ENCODE measurements at regions not wholly inside any gene's neighbourhood (a gene's known extent, or its start where the extent isn't known, plus 50 kb on each side); places are given as distances from the start of the nearest gene placed in this dataset.

DNA sequence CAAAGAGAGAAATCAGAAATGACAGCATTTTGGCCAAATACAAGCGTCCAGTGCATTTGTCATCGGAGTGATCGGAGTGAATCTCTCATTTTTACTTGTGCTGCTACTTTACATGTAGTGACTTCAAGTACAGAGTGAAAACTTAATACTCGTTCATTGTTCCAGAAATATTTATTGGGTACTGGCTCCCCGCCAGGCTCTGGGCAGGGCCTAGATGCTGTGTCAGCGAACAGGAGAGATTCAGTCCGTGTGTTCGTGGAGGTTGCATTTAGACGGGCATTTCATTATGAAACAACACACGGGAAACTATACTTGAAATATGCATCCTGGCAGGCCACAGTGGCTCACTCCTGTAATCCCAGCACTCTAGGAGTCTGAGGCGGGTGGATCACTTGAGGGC, 727.2 kb upstream of the RBFOX1 start:
- DNase-seq (ENCODE audit: low read depth in 1 of 2, low spot score in 1 of 2) = no peak

DNA sequence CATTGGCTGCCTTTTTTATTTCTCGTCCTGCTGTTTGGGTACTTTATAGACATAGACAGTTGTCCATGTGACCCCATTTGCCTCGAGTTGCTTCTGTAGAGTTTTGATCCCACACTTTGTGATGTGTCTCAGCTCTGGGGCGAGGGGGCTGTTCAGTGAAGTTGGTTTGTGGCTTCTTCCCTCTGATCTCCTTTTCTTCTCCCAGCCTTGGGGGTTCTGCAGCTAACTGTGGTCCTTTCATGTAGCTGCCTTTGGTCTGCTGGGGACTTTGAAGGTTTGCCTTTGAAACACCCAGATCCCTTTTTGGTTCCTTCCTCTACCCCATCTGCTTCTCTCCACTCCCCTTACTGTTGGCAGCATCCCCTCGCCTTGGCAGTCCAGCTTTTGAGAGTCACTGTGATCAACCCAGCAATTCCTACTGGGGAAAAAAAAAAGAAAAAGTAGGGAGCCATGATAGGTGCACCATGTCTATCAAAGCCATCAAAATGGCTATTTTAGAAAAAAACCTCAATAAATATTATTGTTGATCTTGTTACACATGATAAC, 728.8 kb upstream of the RBFOX1 start:
- DNase-seq (ENCODE audit: low read depth in 1 of 2, low spot score in 1 of 2) = no peak

DNA sequence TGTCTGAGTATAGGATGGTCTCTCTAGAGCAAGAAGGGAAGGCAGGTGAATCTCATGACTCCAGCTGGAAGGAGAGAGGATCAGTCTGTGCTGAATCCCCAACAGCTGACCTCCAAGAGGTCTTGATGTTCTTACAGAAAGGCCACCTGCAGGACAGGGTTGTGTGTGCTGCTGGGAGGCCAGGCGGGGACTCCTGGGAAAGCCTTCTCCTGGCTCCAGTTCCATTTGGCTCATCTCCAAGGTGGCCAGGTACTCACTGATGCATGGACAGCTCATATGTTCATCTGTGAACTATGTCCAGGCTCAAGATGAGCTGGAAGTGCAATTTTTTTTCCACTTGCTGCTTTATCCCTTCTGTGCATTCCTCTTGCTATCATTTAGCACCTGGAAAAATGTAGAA, 730.2 kb upstream of the RBFOX1 start:
- no peak for DNase-seq (ENCODE audit: low read depth in 1 of 2, low spot score in 1 of 2)

DNA sequence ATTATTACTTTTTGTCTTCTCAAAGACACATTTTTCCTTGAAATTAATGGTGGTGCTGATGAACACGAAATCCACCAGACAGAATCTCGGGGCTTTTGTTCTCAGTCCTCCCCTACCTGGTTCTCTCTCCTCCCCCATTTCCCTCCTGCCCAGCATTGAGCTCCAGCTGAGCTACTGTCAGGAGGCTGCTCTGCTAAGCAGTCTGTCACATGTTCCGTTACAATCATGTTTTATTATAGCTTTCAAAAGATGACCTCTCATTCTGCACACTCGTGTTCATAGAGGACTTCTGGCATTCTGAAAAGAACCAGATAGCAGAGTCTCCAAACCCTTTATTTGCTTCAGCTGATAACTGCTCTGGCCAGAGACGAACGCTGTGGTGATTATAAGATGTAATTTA, 732.5 kb upstream of the RBFOX1 start:
- no peak for DNase-seq (ENCODE audit: low read depth in 1 of 2, low spot score in 1 of 2)

DNA sequence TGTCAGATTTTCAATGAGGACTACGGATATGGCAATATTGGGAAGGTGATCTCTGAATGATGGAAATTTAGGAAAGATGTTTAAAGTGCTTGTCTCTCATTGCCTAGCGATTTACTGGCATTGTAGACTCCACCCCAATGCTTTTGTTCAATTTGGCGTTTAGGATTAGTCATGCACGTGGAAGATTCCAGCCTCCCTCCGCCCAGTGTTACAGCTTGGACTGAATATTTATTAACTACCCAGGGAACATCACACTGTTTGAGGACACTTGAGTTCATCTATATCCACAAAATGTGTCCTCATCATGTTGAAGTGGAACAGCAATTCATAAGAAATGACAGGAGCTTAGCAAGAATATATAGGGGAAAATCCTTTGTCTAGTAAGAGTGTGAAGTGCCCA, 738.8 kb upstream of the RBFOX1 start:
- DNase-seq (ENCODE audit: low read depth in 1 of 2, low spot score in 1 of 2) = no peak

DNA sequence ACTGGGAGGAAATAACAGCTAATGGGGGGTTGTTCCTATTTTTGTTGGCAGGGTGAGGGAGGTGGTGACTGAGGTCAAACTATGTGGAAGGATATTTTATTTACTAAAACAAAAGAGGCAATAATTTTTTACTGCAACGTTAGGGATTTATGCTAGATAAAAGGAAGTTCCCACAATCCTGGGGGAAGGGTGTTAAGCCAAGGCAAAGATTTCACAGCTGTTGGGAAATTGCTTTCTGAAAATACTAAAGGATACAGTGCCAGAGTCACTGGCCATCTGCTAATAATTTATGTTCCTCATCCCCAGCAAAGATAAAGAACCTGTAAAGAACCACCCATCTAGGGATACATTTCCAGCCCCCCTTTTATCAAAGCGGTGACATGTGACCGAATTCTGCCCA, 756.0 kb upstream of the RBFOX1 start:
- DNase-seq (ENCODE audit: low read depth in 1 of 2, low spot score in 1 of 2) = no peak

DNA sequence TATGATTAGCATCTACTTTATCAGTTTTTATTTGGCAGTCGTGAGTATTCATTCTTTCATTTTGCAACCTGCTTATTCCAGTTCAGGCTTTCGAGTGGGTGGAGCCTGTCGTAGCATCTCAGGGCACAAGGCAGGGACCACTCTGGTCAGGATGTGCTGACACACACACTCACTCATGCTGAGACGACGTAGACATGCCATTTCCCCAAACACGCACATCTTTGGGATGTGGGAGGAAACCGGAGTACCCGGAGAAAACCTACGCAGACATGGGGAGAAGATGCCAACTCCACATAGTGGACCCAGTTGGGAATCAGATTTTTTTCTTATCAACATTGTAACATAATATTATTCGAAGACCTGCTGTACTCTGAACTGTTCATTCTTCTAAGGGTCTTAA, 756.5 kb upstream of the RBFOX1 start:
- DNase-seq (ENCODE audit: low read depth in 1 of 2, low spot score in 1 of 2) = no peak

DNA sequence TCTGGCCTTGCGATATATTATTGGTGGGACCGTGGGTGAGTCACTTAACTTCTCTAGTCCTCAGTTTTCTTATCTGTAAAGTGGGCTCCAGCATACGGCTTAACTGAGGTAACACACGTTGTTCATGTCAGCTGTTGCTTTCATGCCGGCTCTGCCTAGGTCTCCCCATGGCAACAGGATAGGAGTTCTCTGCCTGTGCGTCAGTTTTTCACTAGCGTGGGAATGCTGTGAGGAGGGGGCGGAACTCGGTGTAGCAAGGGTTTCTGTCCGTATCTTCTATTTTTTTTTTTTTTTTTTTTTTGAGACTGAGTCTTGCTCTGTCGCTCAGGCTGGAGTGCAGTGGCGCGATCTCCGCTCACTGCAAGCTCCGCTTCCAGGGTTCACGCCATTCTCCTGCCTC, 758.5 kb upstream of the RBFOX1 start:
- no peak for DNase-seq (ENCODE audit: low read depth in 1 of 2, low spot score in 1 of 2)

DNA sequence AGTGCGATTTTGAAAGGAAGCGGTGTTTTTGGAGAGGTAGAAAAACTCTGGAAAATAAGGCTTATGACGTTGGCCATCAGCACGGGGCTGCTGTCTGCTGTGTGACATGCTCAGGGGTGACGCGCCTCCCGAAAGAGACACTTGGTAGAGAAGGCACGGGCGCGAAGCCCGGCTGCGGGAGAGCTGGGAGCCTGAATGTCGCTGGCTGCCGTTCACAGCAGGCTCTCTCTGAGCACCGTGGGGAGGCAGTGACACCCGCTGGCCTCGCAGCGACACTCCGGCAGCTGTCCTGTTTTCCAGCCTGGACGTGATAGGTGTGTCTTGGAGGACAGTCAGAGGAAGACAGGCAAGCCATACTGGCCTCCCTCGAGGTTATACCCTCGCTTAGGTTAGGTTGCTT, 759.1 kb upstream of the RBFOX1 start:
- no peak for DNase-seq (ENCODE audit: low read depth in 1 of 2, low spot score in 1 of 2)

DNA sequence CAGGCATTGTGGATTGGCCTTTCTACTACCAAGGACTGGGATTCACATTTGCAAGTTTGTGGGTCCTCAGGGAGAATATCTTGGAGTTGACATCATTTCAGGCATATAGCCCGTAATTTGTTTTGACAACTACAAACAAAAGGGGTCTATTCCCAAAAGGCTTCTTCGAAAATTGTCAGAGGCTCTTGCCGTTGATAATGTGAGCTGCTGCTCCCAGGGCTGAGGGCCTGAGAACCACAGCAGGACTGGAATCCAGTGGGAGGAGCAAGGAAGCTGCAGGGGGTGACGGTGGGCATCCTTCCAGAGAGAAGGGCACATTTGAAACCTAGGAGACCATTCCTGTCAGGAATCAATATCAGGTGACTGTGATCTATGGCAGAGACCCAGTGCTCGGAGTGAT, 761.6 kb upstream of the RBFOX1 start:
- no peak for DNase-seq (ENCODE audit: low read depth in 1 of 2, low spot score in 1 of 2)

DNA sequence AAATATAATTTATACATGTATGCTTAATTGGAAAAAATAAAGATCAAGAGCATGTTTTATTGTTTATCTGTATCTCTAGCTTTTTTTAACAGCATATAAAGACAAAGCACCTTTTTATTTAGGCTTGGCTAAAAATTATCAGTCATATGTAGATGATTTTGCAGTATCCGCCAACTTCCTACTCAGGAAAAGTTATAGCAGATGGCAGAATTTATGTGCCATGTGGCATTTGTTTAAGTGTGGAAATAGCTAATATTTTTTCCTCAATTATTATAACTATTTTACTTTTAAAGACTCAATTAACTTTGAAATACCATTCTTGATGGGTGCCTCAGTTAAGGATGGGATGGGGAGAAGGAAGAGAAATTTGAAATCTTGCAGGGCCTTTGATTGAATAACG, 762.1 kb upstream of the RBFOX1 start:
- DNase-seq (ENCODE audit: low read depth in 1 of 2, low spot score in 1 of 2) = no peak

DNA sequence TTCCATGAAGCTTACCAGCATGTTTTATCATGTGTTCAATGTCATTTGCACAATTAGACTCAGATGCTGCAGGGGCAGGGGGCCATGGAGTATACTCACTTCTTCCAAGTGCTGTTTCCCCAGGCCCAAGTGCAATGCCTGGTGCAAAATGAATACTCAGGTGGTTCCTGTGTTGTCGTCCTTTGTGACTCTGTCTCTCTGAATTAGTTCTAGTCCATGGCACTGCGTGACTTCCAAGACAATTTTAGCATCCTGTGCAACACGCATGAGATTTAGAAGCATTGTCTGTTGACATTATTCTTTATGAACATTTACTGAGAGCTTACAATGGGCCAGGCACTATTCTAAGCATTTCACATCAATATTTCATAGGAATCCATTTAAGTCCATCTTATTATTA, 769.7 kb upstream of the RBFOX1 start:
- DNase-seq (ENCODE audit: low read depth in 1 of 2, low spot score in 1 of 2) = no peak

DNA sequence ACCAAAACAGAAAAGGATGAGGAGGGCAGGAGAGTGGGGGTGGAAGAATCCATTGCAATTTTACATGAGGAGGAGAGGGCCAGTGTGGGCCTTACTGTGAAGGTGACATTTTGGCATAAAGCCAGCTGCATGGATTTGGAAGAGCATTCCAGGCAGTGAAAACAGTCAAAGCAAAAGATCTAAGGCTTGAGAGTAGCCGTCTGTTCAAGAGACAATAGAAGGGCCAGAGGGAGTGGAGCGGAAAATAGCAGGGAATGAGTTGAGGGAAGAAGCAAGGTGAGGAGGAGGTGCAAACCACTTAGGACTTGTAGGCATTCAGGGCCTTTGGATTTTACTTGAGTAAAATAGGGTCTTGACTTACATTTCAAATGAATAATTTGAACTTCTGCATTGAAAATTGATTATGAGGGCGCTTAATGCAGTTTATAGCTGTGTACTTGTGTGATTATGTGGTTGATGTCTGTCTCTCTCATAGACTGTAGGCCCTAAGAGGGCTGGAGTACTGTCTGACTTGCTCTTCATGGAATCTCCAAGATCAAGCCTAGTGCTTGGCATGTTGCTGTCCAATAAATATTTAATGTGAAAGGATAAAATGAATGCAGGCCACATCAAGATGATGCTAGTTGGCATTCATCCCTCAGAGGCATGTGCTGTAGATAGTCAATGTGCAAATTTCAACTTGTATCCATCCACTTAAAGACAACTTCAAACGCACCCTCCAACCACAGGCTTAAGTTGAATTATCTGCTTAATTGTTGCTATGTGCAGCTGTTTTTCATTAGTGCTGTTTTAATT, 772.1 kb upstream of the RBFOX1 start:
- DNase-seq (ENCODE audit: low read depth in 1 of 2, low spot score in 1 of 2) = no peak

DNA sequence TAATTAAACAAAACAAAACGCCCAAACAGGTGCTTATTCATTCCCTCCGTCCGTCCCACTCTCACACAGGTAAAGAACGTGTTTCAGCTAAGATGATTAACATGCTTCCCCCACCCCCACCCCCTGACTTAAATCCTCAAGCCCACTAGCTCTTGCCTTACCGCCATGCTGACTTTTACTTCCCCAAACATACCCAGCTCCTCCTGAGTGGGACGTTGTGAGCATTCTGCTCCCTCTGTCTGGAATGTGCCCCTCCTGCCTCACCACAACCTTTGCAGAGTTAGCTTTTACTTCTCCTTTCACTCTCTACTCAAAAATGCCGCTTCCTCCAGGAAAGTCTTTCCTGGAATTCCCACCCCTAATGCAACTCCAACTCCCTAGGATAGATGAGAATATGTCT, 774.0 kb upstream of the RBFOX1 start:
- DNase-seq (ENCODE audit: low read depth in 1 of 2, low spot score in 1 of 2) = no peak

DNA sequence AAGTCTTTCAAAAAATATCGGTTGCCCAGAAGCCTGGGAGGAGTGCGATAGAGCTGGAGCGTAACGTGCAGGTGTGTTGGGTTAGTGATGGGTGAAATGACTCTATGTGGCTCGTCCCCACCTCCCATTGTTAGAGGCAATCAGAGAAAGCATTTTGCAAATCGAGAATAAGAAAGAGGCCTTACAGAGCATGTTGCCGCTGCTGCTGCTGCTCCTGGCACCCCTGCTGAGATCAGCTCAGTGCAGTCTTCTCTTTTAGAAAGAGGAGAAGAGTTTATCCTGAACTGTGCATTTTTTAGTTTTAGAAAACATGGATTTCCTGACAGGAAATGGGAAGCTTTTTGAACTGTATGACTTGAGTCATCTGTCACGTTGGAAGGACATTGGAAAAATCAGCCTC, 774.5 kb upstream of the RBFOX1 start:
- DNase-seq (ENCODE audit: low read depth in 1 of 2, low spot score in 1 of 2) = no peak

DNA sequence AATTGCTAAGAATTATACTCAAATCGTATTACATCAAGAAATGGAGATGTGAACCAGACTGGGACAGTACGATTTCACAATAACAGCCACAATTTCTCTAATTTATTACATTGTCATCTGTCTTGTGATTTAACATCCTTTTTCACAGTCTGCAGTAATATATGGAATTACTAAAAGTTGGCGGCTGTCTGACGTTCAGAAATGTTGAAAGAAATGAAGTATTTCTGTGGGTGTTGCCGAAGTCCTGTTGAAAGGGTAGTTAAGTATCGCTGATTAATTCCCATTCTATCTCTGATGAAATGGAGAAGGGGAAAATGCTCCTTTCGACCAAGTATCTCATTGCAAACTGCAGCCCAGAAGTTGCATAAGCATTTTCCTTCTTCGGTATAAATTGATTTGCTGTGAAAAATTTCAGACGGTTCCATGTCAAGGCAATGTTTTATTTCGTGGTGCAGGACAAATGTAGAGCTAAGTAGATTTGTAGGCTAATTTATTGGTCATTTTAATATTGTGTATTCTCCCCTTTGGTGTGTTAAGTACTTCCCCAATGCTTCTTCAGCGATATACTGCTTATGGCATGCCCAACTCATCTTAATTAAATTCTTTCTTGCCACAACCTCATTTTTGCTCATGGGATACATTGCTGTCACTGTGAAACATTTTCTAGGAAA, 775.2 kb upstream of the RBFOX1 start:
- no peak for DNase-seq (ENCODE audit: low read depth in 1 of 2, low spot score in 1 of 2)

DNA sequence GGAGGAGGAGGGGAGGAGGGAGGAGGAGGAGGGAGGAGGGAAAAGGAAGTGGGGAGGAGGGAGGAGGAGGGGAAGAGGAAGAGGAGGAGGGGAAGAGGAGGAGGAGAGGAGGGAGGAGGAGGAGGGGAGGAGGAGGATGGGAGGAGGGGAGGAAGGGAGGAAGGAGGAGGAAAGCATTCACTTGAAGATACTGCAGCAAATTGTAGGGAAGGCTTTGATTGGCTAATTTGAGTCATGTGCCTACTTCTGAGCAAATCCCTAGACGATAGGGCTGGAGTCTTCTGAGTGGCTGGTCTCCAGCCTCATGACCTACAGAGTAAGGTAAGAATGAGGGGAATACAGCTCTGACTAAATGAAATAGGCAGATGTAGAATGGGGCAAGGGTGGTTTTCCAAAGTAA, 783.2 kb upstream of the RBFOX1 start:
- DNase-seq (ENCODE audit: low read depth in 1 of 2, low spot score in 1 of 2) = no peak

DNA sequence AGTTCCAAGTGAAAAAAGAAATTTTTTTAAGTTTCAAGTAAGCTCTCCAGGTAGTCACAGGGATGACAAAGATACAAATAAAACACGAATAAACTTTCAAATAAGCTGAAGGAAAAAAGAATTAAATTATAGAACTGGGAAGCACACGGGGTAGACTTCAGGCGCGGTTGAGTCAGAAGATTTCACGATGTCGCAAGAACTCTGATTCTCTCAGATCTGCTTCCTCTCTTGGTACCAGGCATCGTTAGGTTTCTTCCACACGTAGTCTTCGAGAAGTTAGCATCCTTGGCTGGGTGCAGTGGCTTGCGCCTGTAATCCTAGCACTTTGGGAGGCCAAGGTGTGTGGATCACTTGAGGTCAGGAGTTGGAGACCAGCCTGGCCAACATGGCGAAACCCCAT, 784.1 kb upstream of the RBFOX1 start:
- DNase-seq (ENCODE audit: low read depth in 1 of 2, low spot score in 1 of 2) = no peak

DNA sequence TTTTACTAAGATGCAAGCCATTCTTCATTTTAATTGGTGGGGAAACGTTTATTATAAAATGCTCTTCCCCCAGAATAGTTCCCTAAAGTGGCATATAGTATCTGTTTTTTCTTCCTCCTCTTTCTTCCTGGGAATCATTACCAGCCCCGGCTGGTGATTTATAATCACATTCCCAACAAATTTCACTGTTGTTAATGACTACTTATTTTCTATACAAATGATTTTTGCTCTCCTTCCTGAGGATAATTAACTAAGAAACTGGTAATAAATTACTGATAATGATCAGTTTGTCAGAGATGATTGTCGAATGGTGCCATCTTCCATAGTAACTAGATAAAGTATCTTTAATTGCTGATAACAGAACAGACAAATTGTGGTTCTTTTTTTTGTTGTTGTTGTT, 785.5 kb upstream of the RBFOX1 start:
- no peak for DNase-seq (ENCODE audit: low read depth in 1 of 2, low spot score in 1 of 2)

DNA sequence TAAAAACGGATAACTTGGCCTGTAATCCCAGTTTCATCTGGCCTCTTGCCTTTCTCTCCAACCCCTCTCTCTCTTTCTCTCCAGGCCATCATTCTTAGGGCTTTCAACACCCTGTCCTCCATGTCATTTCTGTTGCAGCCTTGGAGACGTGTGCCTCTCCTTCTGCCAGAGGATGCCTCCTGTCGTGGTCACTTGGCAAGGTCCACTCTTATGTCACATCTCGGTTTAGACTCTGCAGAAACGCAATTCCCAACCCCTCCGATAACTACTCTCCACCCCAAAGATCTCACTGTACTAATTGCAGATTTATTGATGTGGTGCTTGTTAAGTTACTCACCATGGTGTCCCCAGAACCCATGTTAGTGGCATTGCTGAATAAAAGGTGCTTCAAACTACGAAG, 787.3 kb upstream of the RBFOX1 start:
- DNase-seq (ENCODE audit: low read depth in 1 of 2, low spot score in 1 of 2) = no peak

DNA sequence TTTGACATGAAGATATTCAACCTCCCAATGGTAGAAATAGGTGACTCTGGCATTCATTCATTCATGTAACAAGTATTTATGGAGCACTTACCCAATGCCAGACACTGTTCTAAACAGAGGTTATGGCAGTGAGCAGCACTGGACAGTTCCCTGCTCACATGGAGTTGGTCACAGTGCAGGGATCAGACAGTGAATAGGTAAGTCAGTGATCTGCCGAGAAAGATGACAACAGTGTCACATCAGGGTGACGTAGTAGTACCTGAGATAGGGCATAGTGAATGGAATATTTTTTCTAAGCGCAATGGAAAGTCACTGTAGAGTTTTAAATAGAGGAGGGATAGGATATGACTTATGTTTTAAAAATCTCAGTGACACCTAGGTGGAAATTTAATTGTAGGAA, 791.4 kb upstream of the RBFOX1 start:
- DNase-seq (ENCODE audit: low read depth in 1 of 2, low spot score in 1 of 2) = no peak

DNA sequence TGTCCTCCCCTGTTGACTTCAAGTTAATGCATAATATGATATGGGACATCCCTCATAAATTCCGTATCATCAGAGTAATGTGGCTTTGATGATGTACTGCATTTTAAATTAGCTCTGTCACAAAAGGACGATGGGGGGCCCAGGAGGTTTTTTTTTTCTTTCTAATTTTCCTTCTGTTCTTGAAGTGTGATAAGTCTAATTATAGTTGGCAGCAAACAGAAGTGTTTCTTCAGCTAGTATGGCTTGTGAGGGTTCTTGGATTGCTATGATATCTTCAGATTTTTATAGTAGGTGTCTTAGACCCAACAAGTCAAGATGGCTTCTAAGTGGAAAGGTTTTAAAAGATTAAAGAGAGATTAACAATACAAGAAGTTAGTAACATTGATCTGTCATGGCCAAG, 796.2 kb upstream of the RBFOX1 start:
- DNase-seq (ENCODE audit: low read depth in 1 of 2, low spot score in 1 of 2) = no peak

DNA sequence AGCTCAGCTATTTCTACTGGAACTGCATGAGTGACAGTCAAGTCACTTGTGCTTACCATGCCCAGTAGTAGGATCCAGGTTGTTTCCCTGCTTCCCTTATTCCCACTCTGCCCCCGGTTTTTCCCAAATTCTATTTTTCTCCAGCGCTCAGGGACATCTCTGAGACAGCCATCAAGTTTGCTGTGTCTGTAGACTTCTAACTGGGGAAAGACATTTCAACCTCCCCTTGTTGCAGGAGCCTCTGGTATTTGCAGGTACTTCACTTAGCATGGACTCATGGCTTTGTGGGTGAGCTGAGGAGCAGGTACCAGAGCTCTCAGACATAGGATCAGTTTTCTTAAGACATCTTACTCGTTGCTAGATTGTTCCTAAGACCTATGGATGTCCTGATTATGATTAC, 801.6 kb upstream of the RBFOX1 start:
- DNase-seq (ENCODE audit: low read depth in 1 of 2, low spot score in 1 of 2) = no peak

Measured in activated T-helper 1 cell treated with anti-CD3 and anti-CD28 coated beads, Interleukin-2, amount 50 U/mL, for 16 hours (primary cell).